KMS-11 (cell line): ENCODE measurements at regions not wholly inside any gene's neighbourhood (a gene's known extent, or its start where the extent isn't known, plus 50 kb on each side); places are given as distances from the start of the nearest gene placed in this dataset.

Source experiments
- H2AFZ ChIP-seq: fragments of 200-600 bp; sonication (generic); 2 replicates; pipeline ENCODE4 v1.6.1; 2016; ENCODE audit warnings: antibody characterized with exemption, mixed run types, low read depth
- H3K27ac ChIP-seq: fragments of 200-600 bp; sonication (generic); 2 replicates; pipeline ENCODE4 v1.6.1; 2016; ENCODE audit warnings: mild to moderate bottlenecking, mixed run types
- H3K27me3 ChIP-seq: fragments of 200-600 bp; sonication (generic); 2 replicates; pipeline ENCODE4 v1.6.1; 2017; ENCODE audit warnings: mild to moderate bottlenecking, low read depth, mixed run types, moderate library complexity; ENCODE audit not compliant: insufficient read depth
- H3K36me3 ChIP-seq: fragments of 200-600 bp; sonication (generic); 2 replicates; pipeline ENCODE4 v1.6.1; 2017; ENCODE audit warnings: mild to moderate bottlenecking, mixed run types; ENCODE audit not compliant: insufficient read depth
- H3K4me1 ChIP-seq: fragments of 200-600 bp; sonication (generic); 2 replicates; pipeline ENCODE4 v1.6.1; 2016; ENCODE audit warnings: mild to moderate bottlenecking, low read depth, mixed run types; ENCODE audit not compliant: poor library complexity, severe bottlenecking
- H3K4me2 ChIP-seq: fragments of 200-600 bp; sonication (generic); 2 replicates; pipeline ENCODE4 v1.7.0; 2016; ENCODE audit warnings: mild to moderate bottlenecking, mixed run types
- H3K4me3 ChIP-seq: fragments of 200-600 bp; sonication (generic); IDR thresholded peaks from 2 replicates; pipeline ENCODE4 v1.6.1; 2017; ENCODE audit warnings: low read depth, low read length, mixed read lengths; ENCODE audit not compliant: insufficient read depth
- H3K79me2 ChIP-seq: fragments of 200-600 bp; sonication (generic); 2 replicates; pipeline ENCODE4 v1.6.1; 2016; ENCODE audit warnings: low read depth, mixed run types; ENCODE audit not compliant: insufficient read depth
- H3K9ac ChIP-seq: fragments of 200-600 bp; sonication (generic); 2 replicates; pipeline ENCODE4 v1.6.1; 2016; ENCODE audit warnings: mild to moderate bottlenecking, mixed run types
- H4K20me1 ChIP-seq: fragments of 200-600 bp; sonication (generic); 2 replicates; pipeline ENCODE4 v1.6.1; 2016; ENCODE audit warnings: mild to moderate bottlenecking, mixed run types; ENCODE audit not compliant: insufficient read depth
- CTCF ChIP-seq: fragments of 200-600 bp; sonication (generic); conservative IDR thresholded peaks from 2 replicates; pipeline ENCODE4 v1.6.1; 2017; ENCODE audit warnings: low read depth, mild to moderate bottlenecking, antibody characterized with exemption, low read length, moderate library complexity, mixed read lengths

- Histone ChIP-seq H3K4me2 (no peak overlapping the region), H2AFZ (no peak overlapping the region), H3K9ac (no peak overlapping the region), H3K79me2 (no peaks in the 10 kb centered on the region), H3K36me3 (no peaks in the 10 kb centered on the region), H3K27me3 (no peaks in the 10 kb centered on the region), H3K4me1 (peaks cover 35% of the 10 kb centered on the region), H3K27ac (no peak overlapping the region), H3K4me3 (no peak overlapping the region), H4K20me1 (no peaks in the 10 kb centered on the region)
- no peak for TF ChIP-seq CTCF
Observed at GRCh38 chr12:94761559-94761958, 111.2 kb upstream of the TMCC3 start.

- Histone ChIP-seq H3K4me1 (peaks cover 35% of the 10 kb centered on the region), H3K4me3 (no peak overlapping the region), H3K27me3 (no peaks in the 10 kb centered on the region), H3K4me2 (no peak overlapping the region), H2AFZ (no peak overlapping the region), H3K27ac (no peak overlapping the region), H3K9ac (no peak overlapping the region), H3K79me2 (no peaks in the 10 kb centered on the region), H4K20me1 (no peaks in the 10 kb centered on the region), H3K36me3 (no peaks in the 10 kb centered on the region)
- no peak for TF ChIP-seq CTCF
Observed at GRCh38 chr12:94760786-94761185, 110.4 kb upstream of the TMCC3 start.

GRCh38 chr12:94756789-94757188 lies 106.4 kb upstream of the TMCC3 start:
- Histone ChIP-seq H3K27me3 (no peaks in the 10 kb centered on the region), H3K4me1 (peaks cover 2% of the 10 kb centered on the region), H3K9ac (no peak overlapping the region), H3K36me3 (no peaks in the 10 kb centered on the region), H3K27ac (no peak overlapping the region), H4K20me1 (no peaks in the 10 kb centered on the region), H3K79me2 (no peaks in the 10 kb centered on the region), H3K4me2 (no peak overlapping the region), H2AFZ (no peak overlapping the region), H3K4me3 (no peak overlapping the region)
- no peak for TF ChIP-seq CTCF

GRCh38 chr12:94755598-94755997 lies 105.2 kb upstream of the TMCC3 start:
- TF ChIP-seq CTCF: no peak
- Histone ChIP-seq H3K4me2 (no peak overlapping the region), H3K9ac (no peak overlapping the region), H3K27ac (no peak overlapping the region), H3K4me1 (no peaks in the 10 kb centered on the region), H3K36me3 (no peaks in the 10 kb centered on the region), H3K4me3 (no peak overlapping the region), H4K20me1 (no peaks in the 10 kb centered on the region), H3K27me3 (no peaks in the 10 kb centered on the region), H2AFZ (no peak overlapping the region), H3K79me2 (no peaks in the 10 kb centered on the region)

GRCh38 chr12:94754653-94755052 lies 104.3 kb upstream of the TMCC3 start:
- no peaks in the 10 kb centered on the region for H3K27me3 ChIP-seq
- H3K4me1 ChIP-seq: no peaks in the 10 kb centered on the region
- H3K79me2 ChIP-seq: no peaks in the 10 kb centered on the region
- no peak overlapping the region for H2AFZ ChIP-seq
- H3K4me3 ChIP-seq: no peak overlapping the region
- no peak overlapping the region for H3K9ac ChIP-seq
- H3K36me3 ChIP-seq: no peaks in the 10 kb centered on the region
- H4K20me1 ChIP-seq: no peaks in the 10 kb centered on the region
- H3K4me2 ChIP-seq: no peak overlapping the region
- TF ChIP-seq CTCF: no peak
- H3K27ac ChIP-seq: no peak overlapping the region
